Upper lobe of right lung (tissue), 1 donor: ENCODE measurements at regions not wholly inside any gene's neighbourhood (a gene's known extent, or its start where the extent isn't known, plus 50 kb on each side); places are given as distances from the start of the nearest gene placed in this dataset.
"Not testable (repeated sequence)": the region's sequence is repeated elsewhere in the genome, so short reads cannot be mapped to it uniquely, and the experiment has no call there.

Source experiments
- ATAC-seq: fragments of 200-7000 bp; cut with Tn5 transposase; one replicate; pipeline ENCODE4 v1.9.1; 2020; ENCODE audit warnings: mild to moderate bottlenecking, moderate library complexity
- DNase-seq: peaks from one replicate; pipeline ENCODE4 v3.0.0-alpha.2; 2020
- H3K27ac ChIP-seq: fragments of 200-600 bp; one replicate; pipeline ENCODE4 v1.8.0; 2022
- H3K27me3 ChIP-seq: fragments of 200-600 bp; one replicate; pipeline ENCODE4 v1.8.0; 2022; ENCODE audit warnings: mild to moderate bottlenecking
- H3K36me3 ChIP-seq: fragments of 200-600 bp; one replicate; pipeline ENCODE4 v1.8.0; 2022
- H3K4me1 ChIP-seq: fragments of 200-600 bp; one replicate; pipeline ENCODE4 v1.8.0; 2022
- H3K4me3 ChIP-seq: fragments of 200-600 bp; one replicate; pipeline ENCODE4 v1.8.0; 2022; ENCODE audit warnings: mild to moderate bottlenecking
- H3K9me3 ChIP-seq: fragments of 200-600 bp; one replicate; pipeline ENCODE4 v1.8.0; 2022
- CTCF ChIP-seq: fragments of 200-600 bp; IDR thresholded peaks from one replicate; pipeline ENCODE4 v1.8.0; 2022; ENCODE audit warnings: antibody characterized with exemption
- intact Hi-C: fragments of 100-400 bp; cut with DNase I; formaldehyde crosslinking; loops from one replicate; pipeline ENCODE4 v1.11.0; 2022
- donor health status: DM: no; HTN: yes; CAD: no; lungs with severe emphysema.

GRCh38 chr4:24180586-24180985 is 290.7 kb upstream of the PPARGC1A start:
- intact Hi-C loops: no loop called here
- no peaks in the 10 kb centered on the region for H3K27me3 ChIP-seq
- no peaks in the 10 kb centered on the region for H3K36me3 ChIP-seq
- no peaks in the 10 kb centered on the region for H3K4me1 ChIP-seq
- H3K9me3 ChIP-seq: no peaks in the 10 kb centered on the region
- no peak for TF ChIP-seq CTCF
- DNase-seq (no peak), ATAC-seq (no peak)
- no peak overlapping the region for H3K27ac ChIP-seq
- no peak overlapping the region for H3K4me3 ChIP-seq

DNA sequence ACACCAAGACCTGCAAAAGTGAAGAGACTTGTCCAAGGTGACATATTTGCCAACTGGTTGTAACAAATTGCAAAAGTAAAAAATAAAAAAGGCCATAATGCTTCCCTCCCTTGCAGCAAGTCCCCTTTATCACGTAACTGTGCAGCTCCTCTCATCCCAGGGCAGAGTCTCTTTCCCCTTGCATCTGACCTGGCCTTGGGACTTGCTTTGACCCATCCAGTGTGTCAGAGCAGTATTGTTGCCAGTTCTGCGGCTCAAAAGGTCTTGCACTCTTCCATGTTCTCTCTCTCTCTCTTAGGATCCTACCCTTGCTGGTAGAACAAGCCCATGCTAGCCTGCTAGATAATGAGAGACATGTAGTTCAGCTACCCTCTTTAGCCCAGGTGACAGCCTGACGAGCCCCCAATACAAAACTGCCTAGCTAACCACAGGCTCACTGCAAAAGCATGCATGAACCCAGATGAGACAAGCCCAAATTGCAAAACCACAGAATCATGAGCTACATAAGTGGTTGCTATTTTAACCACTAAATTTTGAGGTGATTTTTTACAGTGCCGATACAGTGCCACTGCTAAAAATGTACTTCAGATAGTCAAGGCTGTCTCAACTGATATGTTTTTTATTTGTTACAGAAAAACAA is 289.5 kb upstream of the PPARGC1A start:
- intact Hi-C loops: no loop called here
- H3K27ac ChIP-seq: no peak overlapping the region
- DNase-seq: no peak
- no peaks in the 10 kb centered on the region for H3K9me3 ChIP-seq
- H3K4me1 ChIP-seq: no peaks in the 10 kb centered on the region
- no peak overlapping the region for H3K4me3 ChIP-seq
- H3K36me3 ChIP-seq: no peaks in the 10 kb centered on the region
- no peak for ATAC-seq
- no peaks in the 10 kb centered on the region for H3K27me3 ChIP-seq
- TF ChIP-seq CTCF: no peak

- ATAC-seq, H3K27me3 ChIP-seq, intact Hi-C loops, DNase-seq, H3K4me3 ChIP-seq, H3K36me3 ChIP-seq, H3K9me3 ChIP-seq, H3K27ac ChIP-seq, H3K4me1 ChIP-seq: not testable (repeated sequence)
Observed at GRCh38 chr4:24177443-24177842, 287.6 kb upstream of the PPARGC1A start.

DNA sequence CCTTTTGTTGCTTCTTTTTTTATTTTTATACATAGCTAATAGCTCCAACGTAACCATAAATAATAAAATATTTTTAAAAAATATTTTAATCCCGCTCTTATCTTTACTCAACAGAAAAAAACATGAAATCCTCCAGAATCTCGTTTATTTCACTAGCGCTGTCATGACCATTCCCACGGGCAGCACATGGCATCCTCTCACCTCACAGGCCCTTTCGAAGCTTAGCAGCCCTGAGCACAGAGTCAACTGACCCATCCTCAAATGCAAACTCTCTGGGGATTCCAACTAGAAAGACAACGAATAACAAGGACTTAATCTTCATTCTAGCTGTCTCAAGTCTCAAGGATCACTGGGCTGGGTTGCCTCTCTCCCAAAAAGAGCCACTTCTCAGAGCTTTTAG is 285.9 kb upstream of the PPARGC1A start:
- Histone ChIP-seq H3K9me3 (no peaks in the 10 kb centered on the region), H3K4me1 (no peaks in the 10 kb centered on the region), H3K27ac (no peak overlapping the region), H3K4me3 (no peak overlapping the region), H3K36me3 (no peaks in the 10 kb centered on the region), H3K27me3 (no peaks in the 10 kb centered on the region)
- no peak for TF ChIP-seq CTCF
- no peak for ATAC-seq
- DNase-seq: no peak
- intact Hi-C loops: no loop called here

GRCh38 chr4:24174602-24175001 is 284.8 kb upstream of the PPARGC1A start:
- Histone ChIP-seq H3K27ac (no peak overlapping the region), H3K9me3 (no peaks in the 10 kb centered on the region), H3K36me3 (no peaks in the 10 kb centered on the region), H3K4me1 (no peaks in the 10 kb centered on the region), H3K27me3 (no peaks in the 10 kb centered on the region), H3K4me3 (no peak overlapping the region)
- ATAC-seq (no peak), DNase-seq (no peak)
- intact Hi-C loops: no loop called here
- TF ChIP-seq CTCF: no peak

DNA sequence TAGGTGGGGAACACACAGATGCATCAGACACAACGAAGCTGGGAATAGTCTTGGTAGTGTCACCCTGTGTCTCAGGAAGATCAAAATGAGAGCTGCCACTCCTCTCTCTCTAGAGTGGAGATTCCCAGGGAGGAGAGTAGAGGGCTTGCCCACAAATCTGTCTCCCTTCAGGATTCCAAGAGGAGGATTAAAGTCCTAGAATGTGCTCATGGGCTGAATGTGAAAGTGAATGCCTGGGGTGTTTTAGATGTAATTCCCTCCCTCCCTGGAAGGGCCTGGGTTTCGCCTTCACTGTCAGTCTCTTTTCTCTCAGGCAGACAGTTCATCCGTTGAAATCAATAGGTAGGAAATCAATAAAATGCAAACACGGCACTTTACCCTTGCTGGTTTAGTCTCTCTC is 282.6 kb upstream of the PPARGC1A start:
- Histone ChIP-seq H3K36me3 (no peaks in the 10 kb centered on the region), H3K4me3 (no peak overlapping the region), H3K27ac (no peak overlapping the region), H3K27me3 (no peaks in the 10 kb centered on the region), H3K9me3 (no peaks in the 10 kb centered on the region), H3K4me1 (no peaks in the 10 kb centered on the region)
- TF ChIP-seq CTCF: no peak
- ATAC-seq: no peak
- intact Hi-C loops: no loop called here
- no peak for DNase-seq
